Adipocyte (in vitro differentiated cells): ENCODE measurements at regions not wholly inside any gene's neighbourhood (a gene's known extent, or its start where the extent isn't known, plus 50 kb on each side); places are given as distances from the start of the nearest gene placed in this dataset.

Source experiments
- DNase-seq: peaks from one replicate; pipeline ENCODE4 v3.0.0-alpha.2; 2015; ENCODE audit warnings: low read depth
- H3K27me3 ChIP-seq: replicated peaks from 2 replicates; pipeline ENCODE4 v1.7.0; 2013; ENCODE audit warnings: mild to moderate bottlenecking, low read length, moderate library complexity; ENCODE audit not compliant: control insufficient read depth, insufficient read depth
- H3K36me3 ChIP-seq: 2 replicates; pipeline ENCODE4 v1.7.0; 2013; ENCODE audit warnings: low read length, mild to moderate bottlenecking, moderate library complexity; ENCODE audit not compliant: control insufficient read depth, insufficient read depth, severe bottlenecking
- H3K4me1 ChIP-seq: 2 replicates; pipeline ENCODE4 v1.7.0; 2013; ENCODE audit warnings: mild to moderate bottlenecking, low read length, moderate library complexity; ENCODE audit not compliant: control insufficient read depth, insufficient read depth
- H3K4me3 ChIP-seq: 2 replicates; pipeline ENCODE4 v1.7.0; 2013; ENCODE audit warnings: mild to moderate bottlenecking, low read length, moderate library complexity
- H3K9ac ChIP-seq: 2 replicates; pipeline ENCODE4 v1.7.0; 2013; ENCODE audit warnings: mild to moderate bottlenecking, low read length, moderate library complexity
- H3K9me3 ChIP-seq: 2 replicates; pipeline ENCODE4 v1.7.0; 2013; ENCODE audit warnings: mild to moderate bottlenecking, low read length, moderate library complexity; ENCODE audit not compliant: control insufficient read depth

DNA sequence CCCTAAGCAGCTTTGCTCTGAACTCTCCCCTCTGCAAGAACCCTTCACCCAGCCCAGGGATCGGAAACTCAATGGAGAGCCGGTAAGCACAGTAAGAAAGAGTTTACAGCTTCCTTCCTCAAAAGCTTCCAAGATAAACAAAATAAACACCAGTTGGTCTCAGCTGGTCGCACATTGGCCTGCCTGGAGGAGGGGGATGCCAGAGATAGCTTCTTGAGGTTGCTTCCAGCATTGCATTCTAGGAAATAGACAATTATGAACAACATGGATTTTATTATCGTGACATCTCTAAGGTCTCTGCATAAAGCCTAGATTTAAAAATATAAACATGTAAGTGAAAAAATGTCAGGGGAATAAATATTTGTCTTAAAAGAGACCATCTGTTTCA lies 141.5 kb upstream of the PKDCC start:
- Histone ChIP-seq H3K9ac (no peak overlapping the region), H3K4me1 (peaks cover 36% of the 10 kb centered on the region), H3K4me3 (no peak overlapping the region), H3K9me3 (no peaks in the 10 kb centered on the region), H3K36me3 (no peaks in the 10 kb centered on the region), H3K27me3 (no peaks in the 10 kb centered on the region)
- DNase-seq: peak; percentile 68

DNA sequence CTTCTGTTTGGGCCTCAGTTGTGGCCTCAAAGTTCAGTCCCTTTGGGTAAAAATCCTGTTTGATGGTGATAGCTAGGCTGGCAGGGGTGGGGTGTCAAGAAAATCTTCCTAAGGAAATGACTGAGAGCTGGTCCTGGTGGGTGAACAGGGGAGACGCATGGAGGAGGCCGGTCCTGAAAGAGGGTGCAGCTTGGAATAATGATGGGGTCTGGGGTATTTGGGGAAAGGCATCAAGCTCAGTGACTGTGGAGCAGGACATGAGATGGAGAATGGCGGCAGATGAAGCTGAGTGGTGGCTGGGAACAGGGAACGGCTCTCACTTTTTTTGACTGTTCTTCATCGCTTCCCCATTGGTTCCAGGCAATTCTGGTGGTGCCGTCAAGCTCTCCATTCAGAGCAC lies 140.7 kb upstream of the PKDCC start:
- H3K27me3 ChIP-seq: no peaks in the 10 kb centered on the region
- no peak overlapping the region for H3K4me3 ChIP-seq
- H3K9ac ChIP-seq: no peak overlapping the region
- peaks cover 39% of the 10 kb centered on the region for H3K4me1 ChIP-seq
- DNase-seq: no peak
- no peaks in the 10 kb centered on the region for H3K9me3 ChIP-seq
- H3K36me3 ChIP-seq: no peaks in the 10 kb centered on the region

DNA sequence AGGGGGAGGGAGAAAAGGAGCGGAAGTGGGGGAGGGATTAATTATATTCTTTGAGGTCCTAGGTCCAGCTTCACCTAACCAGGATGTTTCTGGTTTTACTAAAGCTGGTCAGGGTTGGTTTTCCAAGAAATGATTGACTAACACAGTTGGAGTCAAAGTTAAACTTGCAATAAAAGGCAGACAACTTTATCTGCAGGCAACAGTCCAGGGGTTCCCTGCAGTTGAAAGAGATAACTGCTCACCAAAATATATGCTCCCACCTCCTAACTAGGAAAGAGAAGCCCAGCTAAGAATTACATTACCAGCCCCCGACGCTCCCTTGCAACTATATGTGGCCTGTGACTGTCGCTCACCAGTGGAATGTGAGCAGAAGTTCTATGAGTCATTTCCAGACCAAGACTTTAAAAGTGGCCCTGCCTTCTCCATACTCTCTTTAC lies 140.0 kb upstream of the PKDCC start:
- no peaks in the 10 kb centered on the region for H3K9me3 ChIP-seq
- DNase-seq: peak; percentile 24
- peaks cover 45% of the 10 kb centered on the region for H3K4me1 ChIP-seq
- H3K36me3 ChIP-seq: no peaks in the 10 kb centered on the region
- no peak overlapping the region for H3K9ac ChIP-seq
- no peak overlapping the region for H3K4me3 ChIP-seq
- H3K27me3 ChIP-seq: no peaks in the 10 kb centered on the region

DNA sequence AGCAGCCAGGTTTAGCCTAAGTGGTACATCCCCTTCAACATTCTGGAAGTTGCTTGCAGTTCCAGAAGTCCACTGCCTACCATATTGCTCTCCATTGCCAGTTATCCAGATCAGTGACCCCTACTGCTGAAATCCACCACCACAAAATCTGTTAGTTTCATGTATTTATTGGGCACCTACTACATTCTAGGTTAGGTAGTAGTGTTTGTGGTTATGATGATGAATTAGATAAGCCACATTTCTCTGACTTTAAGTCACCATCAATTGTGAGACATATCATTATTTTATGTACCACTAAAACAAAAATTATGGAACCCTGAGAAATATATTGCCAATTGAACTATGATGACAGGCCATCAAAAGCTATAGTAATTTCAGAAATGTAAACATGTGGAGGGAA lies 139.5 kb upstream of the PKDCC start:
- Histone ChIP-seq H3K9me3 (no peaks in the 10 kb centered on the region), H3K36me3 (no peaks in the 10 kb centered on the region), H3K4me3 (no peak overlapping the region), H3K27me3 (no peaks in the 10 kb centered on the region), H3K4me1 (peaks cover 49% of the 10 kb centered on the region), H3K9ac (no peak overlapping the region)
- no peak for DNase-seq

DNA sequence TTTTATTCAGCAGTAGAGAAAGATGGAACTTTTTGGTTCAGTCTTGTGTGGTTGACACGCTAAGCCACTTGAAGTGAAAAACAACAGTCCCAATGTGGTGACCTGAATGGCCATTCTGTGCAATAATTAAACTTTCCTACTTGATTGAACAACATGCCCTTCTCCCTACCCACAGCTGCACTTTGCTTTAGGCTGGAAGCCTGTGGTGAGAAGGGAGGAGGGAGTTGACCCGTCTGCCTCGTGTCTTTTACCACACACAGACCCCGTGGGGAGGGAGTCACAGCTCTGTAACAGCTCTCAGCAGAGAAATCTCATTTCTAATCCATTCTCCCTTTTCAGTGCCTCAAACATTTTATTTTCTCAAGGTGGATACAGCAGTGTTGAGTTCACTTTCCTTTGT lies 138.2 kb upstream of the PKDCC start:
- Histone ChIP-seq H3K4me1 (peaks cover 52% of the 10 kb centered on the region), H3K36me3 (no peaks in the 10 kb centered on the region), H3K9me3 (no peaks in the 10 kb centered on the region), H3K27me3 (no peaks in the 10 kb centered on the region), H3K4me3 (no peak overlapping the region), H3K9ac (no peak overlapping the region)
- no peak for DNase-seq

DNA sequence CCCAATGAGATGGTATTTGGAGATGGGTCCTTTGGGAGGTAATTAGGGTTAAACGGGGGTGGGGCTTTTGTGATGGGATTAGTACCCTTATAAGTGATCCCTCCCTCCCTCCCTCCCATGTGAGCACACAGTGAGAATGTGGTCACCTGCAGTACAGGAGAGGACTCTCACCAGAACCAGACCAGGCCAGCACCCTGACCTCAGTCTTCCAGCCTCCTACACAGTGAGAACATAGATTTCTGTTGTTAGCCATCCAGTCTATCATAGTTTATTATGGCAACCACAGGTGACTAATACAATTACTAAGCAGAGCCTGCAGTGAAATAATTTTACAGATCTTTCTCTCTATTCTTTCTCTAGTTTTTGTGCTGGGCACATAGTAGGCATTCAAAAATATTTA lies 137.7 kb upstream of the PKDCC start:
- Histone ChIP-seq H3K4me1 (peaks cover 55% of the 10 kb centered on the region), H3K9ac (no peak overlapping the region), H3K4me3 (no peak overlapping the region), H3K36me3 (no peaks in the 10 kb centered on the region), H3K9me3 (peaks cover 3% of the 10 kb centered on the region), H3K27me3 (no peaks in the 10 kb centered on the region)
- DNase-seq: no peak

DNA sequence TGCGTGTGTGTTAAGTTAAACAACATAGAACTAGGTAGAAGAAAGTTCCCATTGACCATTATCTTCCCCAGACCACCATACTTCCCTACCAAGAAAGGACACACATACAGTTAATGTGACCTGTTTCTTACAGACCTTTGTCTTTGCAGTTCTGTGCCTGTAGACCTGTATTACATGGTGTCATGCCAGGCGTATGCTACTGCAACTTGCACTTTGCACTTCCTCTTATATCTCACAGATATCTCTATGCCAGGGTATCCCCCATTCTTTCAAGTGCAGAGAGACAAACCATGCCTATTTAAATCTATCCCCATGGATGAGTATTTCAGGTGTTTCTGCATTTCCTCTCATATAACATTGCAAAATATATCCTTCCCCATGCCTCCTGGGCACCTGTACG lies 136.8 kb upstream of the PKDCC start:
- H3K9ac ChIP-seq: no peak overlapping the region

DNA sequence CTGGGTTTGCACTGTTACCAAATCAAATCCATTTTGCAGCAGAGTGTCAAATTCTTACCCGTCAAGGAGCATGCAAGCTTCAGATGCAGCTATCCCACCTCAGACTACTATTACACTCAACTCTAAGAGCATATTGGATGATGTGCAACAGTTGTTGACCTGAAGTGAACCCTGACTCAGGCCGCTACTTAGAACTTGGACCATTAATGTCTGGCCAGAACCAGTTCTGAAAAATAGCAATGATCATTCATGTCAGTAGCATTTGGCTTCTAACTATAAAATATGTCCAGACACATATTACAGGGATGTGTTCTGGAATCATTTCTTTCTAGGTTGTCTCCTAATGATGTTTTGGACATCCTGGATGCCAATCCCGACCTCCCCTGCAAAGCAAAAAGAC lies 135.5 kb upstream of the PKDCC start:
- no peak for DNase-seq
- Histone ChIP-seq H3K36me3 (no peaks in the 10 kb centered on the region), H3K9ac (no peak overlapping the region), H3K4me1 (peaks cover 43% of the 10 kb centered on the region), H3K4me3 (no peak overlapping the region), H3K27me3 (no peaks in the 10 kb centered on the region), H3K9me3 (peaks cover 9% of the 10 kb centered on the region)

More for the DNA sequence above, 136.8 kb upstream of the PKDCC start:
- no peaks in the 10 kb centered on the region for H3K27me3 ChIP-seq
- H3K4me3 ChIP-seq: no peak overlapping the region
- H3K9me3 ChIP-seq: peaks cover 9% of the 10 kb centered on the region
- no peak for DNase-seq
- peaks cover 48% of the 10 kb centered on the region for H3K4me1 ChIP-seq
- H3K36me3 ChIP-seq: no peaks in the 10 kb centered on the region

DNA sequence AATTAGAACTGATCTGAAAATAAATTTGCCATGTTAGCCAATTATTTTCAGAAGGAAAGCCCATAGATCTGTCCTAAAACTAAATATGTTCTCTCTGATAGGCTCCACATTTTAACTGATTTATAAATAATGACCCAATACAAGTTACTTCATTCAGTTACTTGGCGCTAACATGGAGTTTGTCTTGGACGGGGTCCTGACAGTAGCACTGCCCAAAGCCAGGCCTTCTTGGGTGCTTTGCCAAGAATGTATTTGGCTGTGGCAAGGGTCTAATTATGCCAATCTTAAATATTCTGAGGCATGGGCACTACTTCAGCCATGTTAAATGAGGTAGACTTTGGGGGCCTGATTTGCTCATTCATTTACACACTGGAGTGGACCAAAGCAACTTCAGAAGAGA lies 135.0 kb upstream of the PKDCC start:
- H3K9ac ChIP-seq: no peak overlapping the region
- H3K4me3 ChIP-seq: no peak overlapping the region
- no peaks in the 10 kb centered on the region for H3K27me3 ChIP-seq
- peaks cover 39% of the 10 kb centered on the region for H3K4me1 ChIP-seq
- DNase-seq: no peak
- H3K36me3 ChIP-seq: no peaks in the 10 kb centered on the region
- peaks cover 9% of the 10 kb centered on the region for H3K9me3 ChIP-seq

DNA sequence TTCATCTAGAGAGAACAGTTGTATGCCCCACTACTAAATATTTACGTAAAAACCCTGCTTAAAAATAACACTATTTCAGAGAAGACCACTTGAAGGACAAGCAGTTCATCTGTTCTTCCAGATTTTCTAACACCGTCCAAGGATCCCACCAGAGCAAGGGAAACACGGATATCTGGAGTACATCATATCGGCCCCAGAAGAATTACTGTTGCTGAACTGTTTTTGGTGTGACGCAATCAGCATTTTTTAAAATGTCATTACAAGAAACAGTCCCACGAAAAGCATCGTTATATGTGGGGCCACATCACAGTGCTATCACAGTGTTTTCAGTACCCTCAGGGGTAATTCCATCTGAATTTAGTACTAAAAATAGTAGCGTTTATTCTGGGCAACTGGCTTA lies 134.5 kb upstream of the PKDCC start:
- Histone ChIP-seq H3K36me3 (no peaks in the 10 kb centered on the region), H3K4me1 (peaks cover 34% of the 10 kb centered on the region), H3K9ac (peak overlapping the region; percentile 40), H3K9me3 (peaks cover 9% of the 10 kb centered on the region), H3K4me3 (peak overlapping the region; percentile 37), H3K27me3 (no peaks in the 10 kb centered on the region)
- DNase-seq: peak; percentile 33

DNA sequence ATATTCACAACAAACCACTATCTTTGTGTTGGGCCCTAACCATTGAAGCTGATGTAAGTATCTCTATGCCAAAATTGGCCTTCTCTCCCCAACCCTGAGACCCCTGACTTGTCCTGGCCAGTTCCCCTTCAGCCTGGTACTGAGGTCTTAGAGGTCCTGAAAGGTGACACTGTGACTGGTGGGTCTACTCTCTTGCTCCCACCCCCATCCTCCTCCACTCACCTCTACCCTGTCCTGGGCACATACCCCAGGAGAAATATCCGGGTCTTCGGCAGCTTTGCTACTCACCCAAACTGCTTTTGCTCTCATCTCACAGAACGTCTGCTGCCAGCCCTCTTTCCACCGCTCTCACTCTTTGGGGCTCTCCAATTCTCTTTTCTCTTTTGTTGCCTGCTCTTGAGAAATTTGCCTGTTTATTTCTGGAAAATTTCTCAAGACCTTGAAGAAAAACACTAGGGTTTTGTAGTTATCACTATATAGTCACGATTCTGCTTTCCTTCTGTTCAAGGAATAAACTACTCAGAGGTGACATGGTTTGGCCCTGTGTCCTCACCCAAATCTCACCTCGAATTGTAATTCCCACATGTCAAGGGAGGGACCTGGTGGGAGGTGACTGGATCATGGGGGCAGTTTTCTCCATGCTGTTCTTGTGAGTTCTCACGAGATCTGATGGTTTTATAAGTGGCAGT lies 133.8 kb upstream of the PKDCC start:
- no peak for DNase-seq
- peaks cover 34% of the 10 kb centered on the region for H3K4me1 ChIP-seq
- H3K9ac ChIP-seq: peak overlapping the region; percentile 40
- H3K36me3 ChIP-seq: no peaks in the 10 kb centered on the region
- H3K9me3 ChIP-seq: peaks cover 9% of the 10 kb centered on the region
- peak overlapping the region; percentile 37 for H3K4me3 ChIP-seq
- H3K27me3 ChIP-seq: no peaks in the 10 kb centered on the region

DNA sequence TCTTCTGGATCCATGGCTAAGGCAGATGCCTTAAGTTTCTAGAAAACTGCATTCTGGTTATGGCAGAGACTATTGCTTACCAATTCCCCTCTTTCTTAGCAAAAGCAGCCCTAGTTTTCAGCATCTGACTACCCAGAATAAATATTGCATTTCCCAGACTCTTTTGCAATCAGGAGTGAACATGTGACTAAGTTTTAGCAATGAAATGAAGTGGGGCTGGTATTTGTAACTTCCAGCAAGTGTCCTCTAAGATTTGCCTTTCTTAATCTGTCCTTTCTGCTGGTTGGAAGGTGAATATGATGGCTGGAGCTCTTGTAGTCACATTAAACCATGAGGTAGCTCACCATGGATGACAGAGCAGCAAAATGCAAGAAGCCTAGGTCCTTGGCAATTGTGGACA lies 132.9 kb upstream of the PKDCC start:
- peaks cover 9% of the 10 kb centered on the region for H3K9me3 ChIP-seq
- H3K9ac ChIP-seq: peak overlapping the region; percentile 40
- peaks cover 34% of the 10 kb centered on the region for H3K4me1 ChIP-seq
- peak; percentile 37 for DNase-seq
- H3K36me3 ChIP-seq: no peaks in the 10 kb centered on the region
- H3K4me3 ChIP-seq: peak overlapping the region; percentile 9
- H3K27me3 ChIP-seq: no peaks in the 10 kb centered on the region
